ENCODE measurements at regions not wholly inside any gene's neighbourhood (a gene's known extent, or its start where the extent isn't known, plus 50 kb on each side); places are given as distances from the start of the nearest gene placed in this dataset.
"Not testable (repeated sequence)": the region's sequence is repeated elsewhere in the genome, so short reads cannot be mapped to it uniquely, and the experiment has no call there.

DNA sequence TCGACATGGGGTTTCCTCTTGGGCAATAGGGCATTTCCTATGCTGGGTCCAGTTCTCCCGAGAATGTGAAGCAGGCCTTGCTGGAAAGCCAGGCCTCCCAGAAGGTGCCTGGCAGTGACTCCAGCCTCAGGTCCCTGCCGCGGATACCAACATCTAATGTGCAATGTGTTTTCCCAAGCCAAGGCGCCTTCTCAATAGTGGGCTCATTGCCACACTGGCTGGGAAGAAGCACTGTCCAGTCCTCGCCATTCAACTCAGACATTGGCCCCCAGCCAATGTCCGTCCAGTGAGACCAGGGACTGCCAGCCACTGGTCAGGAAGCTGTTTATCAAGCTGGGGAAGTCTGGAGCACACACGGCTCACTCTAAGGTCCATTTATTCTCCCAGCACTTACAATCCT lies 317.9 kb downstream of the ANAPC1 start:
- TF ChIP-seq, protein P1, sequence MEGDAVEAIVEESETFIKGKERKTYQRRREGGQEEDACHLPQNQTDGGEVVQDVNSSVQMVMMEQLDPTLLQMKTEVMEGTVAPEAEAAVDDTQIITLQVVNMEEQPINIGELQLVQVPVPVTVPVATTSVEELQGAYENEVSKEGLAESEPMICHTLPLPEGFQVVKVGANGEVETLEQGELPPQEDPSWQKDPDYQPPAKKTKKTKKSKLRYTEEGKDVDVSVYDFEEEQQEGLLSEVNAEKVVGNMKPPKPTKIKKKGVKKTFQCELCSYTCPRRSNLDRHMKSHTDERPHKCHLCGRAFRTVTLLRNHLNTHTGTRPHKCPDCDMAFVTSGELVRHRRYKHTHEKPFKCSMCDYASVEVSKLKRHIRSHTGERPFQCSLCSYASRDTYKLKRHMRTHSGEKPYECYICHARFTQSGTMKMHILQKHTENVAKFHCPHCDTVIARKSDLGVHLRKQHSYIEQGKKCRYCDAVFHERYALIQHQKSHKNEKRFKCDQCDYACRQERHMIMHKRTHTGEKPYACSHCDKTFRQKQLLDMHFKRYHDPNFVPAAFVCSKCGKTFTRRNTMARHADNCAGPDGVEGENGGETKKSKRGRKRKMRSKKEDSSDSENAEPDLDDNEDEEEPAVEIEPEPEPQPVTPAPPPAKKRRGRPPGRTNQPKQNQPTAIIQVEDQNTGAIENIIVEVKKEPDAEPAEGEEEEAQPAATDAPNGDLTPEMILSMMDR (IDR thresholded peaks at IDR 0.05): not testable (repeated sequence)
- TF ChIP-seq ZFX (IDR thresholded peaks at IDR 0.05; ENCODE audit: borderline replicate concordance): not testable (repeated sequence)

Measured in 22Rv1 (cell line).